Bronchial epithelial cell (primary cell): ENCODE measurements at regions not wholly inside any gene's neighbourhood (a gene's known extent, or its start where the extent isn't known, plus 50 kb on each side); places are given as distances from the start of the nearest gene placed in this dataset.

ENCODE experiments used
- DNase-seq: peaks from one replicate; pipeline ENCODE4 v3.0.0-alpha.2; 2010; ENCODE audit warnings: low read depth
- FAIRE-seq: peaks from 2 replicates; lab custom pipeline; 2011; peaks lifted over from hg19 to GRCh38; lab: Jason Lieb, UNC
- H3K27me3 ChIP-seq: 2 replicates; pipeline ENCODE4 v1.5.1; 2011; ENCODE audit warnings: low read length; ENCODE audit not compliant: control insufficient read depth, insufficient read depth
- H3K36me3 ChIP-seq: 2 replicates; pipeline ENCODE4 v1.5.1; 2011; ENCODE audit warnings: low read length; ENCODE audit not compliant: control insufficient read depth, insufficient read depth
- H3K4me3 ChIP-seq: 2 replicates; pipeline ENCODE4 v1.5.1; 2011; ENCODE audit warnings: mild to moderate bottlenecking, low read depth, low read length, control low read depth
- CTCF ChIP-seq: IDR thresholded peaks from 2 replicates; pipeline ENCODE4 v1.5.1; 2011; ENCODE audit warnings: mild to moderate bottlenecking, moderate library complexity, low read length, control low read depth, inconsistent platforms; ENCODE audit not compliant: insufficient read depth, severe bottlenecking

- FAIRE-seq (no peak), DNase-seq (no peak)
- TF ChIP-seq CTCF = no peak
- no peaks in the 10 kb centered on the region for H3K27me3 ChIP-seq
- no peaks in the 10 kb centered on the region for H3K36me3 ChIP-seq
- H3K4me3 ChIP-seq = no peak overlapping the region
Measured at GRCh38 chr2:176851200-176851888, 361.2 kb upstream of the HNRNPA3 start.

- no peak for DNase-seq
- no peaks in the 10 kb centered on the region for H3K27me3 ChIP-seq
- no peak for TF ChIP-seq CTCF
- no peaks in the 10 kb centered on the region for H3K36me3 ChIP-seq
- no peak overlapping the region for H3K4me3 ChIP-seq
- no peak for FAIRE-seq
Measured at GRCh38 chr2:176851889-176852483, 360.6 kb upstream of the HNRNPA3 start.

- peak; percentile 52 for FAIRE-seq
- H3K27me3 ChIP-seq = no peaks in the 10 kb centered on the region
- TF ChIP-seq CTCF = no peak
- no peak overlapping the region for H3K4me3 ChIP-seq
- no peak for DNase-seq
- no peaks in the 10 kb centered on the region for H3K36me3 ChIP-seq
Measured at GRCh38 chr2:176852667-176853066, 359.9 kb upstream of the HNRNPA3 start.

- no peaks in the 10 kb centered on the region for H3K27me3 ChIP-seq
- no peak overlapping the region for H3K4me3 ChIP-seq
- FAIRE-seq (no peak), DNase-seq (no peak)
- no peak for TF ChIP-seq CTCF
- no peaks in the 10 kb centered on the region for H3K36me3 ChIP-seq
Measured at GRCh38 chr2:176854062-176854461, 358.5 kb upstream of the HNRNPA3 start.

- Histone ChIP-seq H3K4me3 (no peak overlapping the region), H3K27me3 (no peaks in the 10 kb centered on the region), H3K36me3 (no peaks in the 10 kb centered on the region)
- DNase-seq (no peak), FAIRE-seq (no peak)
- no peak for TF ChIP-seq CTCF
Measured at GRCh38 chr2:176854878-176855277, 357.7 kb upstream of the HNRNPA3 start.

GRCh38 chr2:176856683-176857082, 355.9 kb upstream of the HNRNPA3 start:
- no peak for FAIRE-seq
- TF ChIP-seq CTCF = no peak

More at GRCh38 chr2:176856683-176857082, 355.9 kb upstream of the HNRNPA3 start:
- no peak for DNase-seq
- no peaks in the 10 kb centered on the region for H3K27me3 ChIP-seq
- no peaks in the 10 kb centered on the region for H3K36me3 ChIP-seq
- no peak overlapping the region for H3K4me3 ChIP-seq
